Stimulated activated CD8-positive, alpha-beta memory T cell treated with anti-CD3 and anti-CD28 coated beads, Interleukin-12 subunit alpha, Interleukin-12 subunit beta, amount 100 ng/mL, for 4 hours (primary cell): ENCODE measurements at regions not wholly inside any gene's neighbourhood (a gene's known extent, or its start where the extent isn't known, plus 50 kb on each side); places are given as distances from the start of the nearest gene placed in this dataset.

Experiments
- DNase-seq: peaks from one replicate; pipeline ENCODE4 v3.0.0-alpha.2; 2020; ENCODE audit warnings: low read depth

GRCh38 chr20:51095633-51096521 lies 73.0 kb upstream of the KCNG1 start:
- no peak for DNase-seq

GRCh38 chr20:51094221-51094620 lies 71.3 kb upstream of the KCNG1 start:
- no peak for DNase-seq

- DNase-seq = no peak
These were observed 70.4 kb upstream of the KCNG1 start for GRCh38 chr20:51093240-51093763.

GRCh38 chr20:51092338-51092737 lies 69.4 kb upstream of the KCNG1 start:
- DNase-seq = no peak

GRCh38 chr20:51091406-51092195 lies 68.7 kb upstream of the KCNG1 start:
- DNase-seq = no peak

GRCh38 chr20:51089840-51090239 lies 66.9 kb upstream of the KCNG1 start:
- DNase-seq = no peak

- DNase-seq = no peak
These were observed 66.4 kb upstream of the KCNG1 start for GRCh38 chr20:51089272-51089781.

- DNase-seq = no peak
These were observed 64.4 kb upstream of the KCNG1 start for GRCh38 chr20:51087266-51087665.

GRCh38 chr20:51085769-51086168 lies 62.9 kb upstream of the KCNG1 start:
- no peak for DNase-seq

- no peak for DNase-seq
These were observed 61.9 kb upstream of the KCNG1 start for GRCh38 chr20:51084593-51085377.

- no peak for DNase-seq
These were observed 60.5 kb upstream of the KCNG1 start for GRCh38 chr20:51083447-51083846.

- DNase-seq = no peak
These were observed 60.1 kb upstream of the KCNG1 start for GRCh38 chr20:51082988-51083387.

- no peak for DNase-seq
These were observed 57.6 kb upstream of the KCNG1 start for GRCh38 chr20:51080516-51080915.

- DNase-seq = no peak
These were observed 56.6 kb upstream of the KCNG1 start for GRCh38 chr20:51079488-51079887.

GRCh38 chr20:51077686-51078060 lies 54.8 kb upstream of the KCNG1 start:
- DNase-seq = no peak

GRCh38 chr20:51076786-51077685 lies 54.1 kb upstream of the KCNG1 start:
- no peak for DNase-seq

- DNase-seq = no peak
These were observed 51.2 kb upstream of the KCNG1 start for GRCh38 chr20:51074062-51074461.
